Panc1 (cell line): ENCODE measurements at regions not wholly inside any gene's neighbourhood (a gene's known extent, or its start where the extent isn't known, plus 50 kb on each side); places are given as distances from the start of the nearest gene placed in this dataset.

Source experiments
- ATAC-seq: fragments of 200-7000 bp; cut with Tn5 transposase; 2 replicates; pipeline ENCODE4 v1.9.1; 2020; ENCODE audit warnings: mild to moderate bottlenecking, moderate library complexity
- BruUV-seq: library from RNA; stranded (reverse); fragments of 400-500 nt; replicated peaks from 2 replicates; lab custom pipeline; 2021; lab: Mats Ljungman, UMichigan
- CTCF ChIA-PET: fragments of 300-600 bp; sonication (Branson Sonifier 250); formaldehyde crosslinking; loops from one replicate; lab custom pipeline; 2022; ENCODE audit warnings: antibody characterized with exemption; lab: Charles Lee
- POLR2A ChIA-PET: fragments of 300-600 bp; sonication (Branson Sonifier 250); formaldehyde crosslinking; loops from one replicate; lab custom pipeline; 2022; ENCODE audit warnings: antibody characterized with exemption; lab: Charles Lee
- DNase-seq: peaks from one replicate; pipeline ENCODE4 v3.0.0-alpha.2; 2010; ENCODE audit warnings: low read depth, low spot score
- H3K27ac ChIP-seq: 2 replicates; pipeline ENCODE4 v1.5.1; 2011; ENCODE audit warnings: mild to moderate bottlenecking, low read length, inconsistent platforms
- H3K27me3 ChIP-seq: fragments of 200-500 bp; sonication (Bioruptor generic); 2 replicates; pipeline ENCODE4 v1.6.0; 2014; ENCODE audit warnings: low read length, inconsistent platforms; ENCODE audit not compliant: control insufficient read depth, insufficient read depth
- H3K36me3 ChIP-seq: fragments of 200-500 bp; sonication (Bioruptor generic); 2 replicates; pipeline ENCODE4 v1.5.1; 2014; ENCODE audit warnings: inconsistent platforms, mild to moderate bottlenecking, low read length, moderate library complexity; ENCODE audit not compliant: control insufficient read depth, insufficient read depth
- H3K4me1 ChIP-seq: 2 replicates; pipeline ENCODE4 v1.5.1; 2011; ENCODE audit warnings: inconsistent platforms, mild to moderate bottlenecking, low read length, moderate library complexity; ENCODE audit not compliant: control insufficient read depth, insufficient read depth
- H3K4me3 ChIP-seq, 2 experiments: 2 replicates each; pipeline ENCODE4 v1.5.1; 2011 to 2012; ENCODE audit warnings: low read depth in 2 of 2, low read length in 2 of 2, mild to moderate bottlenecking in 2 of 2, inconsistent platforms in 1 of 2, moderate library complexity in 1 of 2
- H3K9me3 ChIP-seq: fragments of 200-500 bp; sonication (Bioruptor generic); 2 replicates; pipeline ENCODE4 v1.5.1; 2014; ENCODE audit warnings: low read depth, mild to moderate bottlenecking, inconsistent platforms, low read length, moderate library complexity; ENCODE audit not compliant: control insufficient read depth, insufficient read depth
- POLR2AphosphoS5 ChIP-seq: IDR thresholded peaks from 2 replicates; pipeline ENCODE4 v1.6.1; 2012; ENCODE audit warnings: mild to moderate bottlenecking, low read depth, low read length, moderate library complexity
- SIN3A ChIP-seq: IDR thresholded peaks from 2 replicates; pipeline ENCODE4 v1.6.1; 2012; ENCODE audit warnings: low read depth, mild to moderate bottlenecking, low read length, moderate library complexity, borderline replicate concordance; ENCODE audit not compliant: insufficient read depth
- TCF7L2 ChIP-seq: IDR thresholded peaks from 2 replicates; pipeline ENCODE4 v1.6.1; 2011; ENCODE audit warnings: mild to moderate bottlenecking, low read depth, low read length, inconsistent platforms
- in situ Hi-C: cut with HindIII; loops from 2 replicates; pipeline ENCODE4 v1.10.0; 2016; ENCODE audit warnings: low sequenced_read_pairs, low pct_unique_long_range_greater_than_20kb
- intact Hi-C: fragments of 100-400 bp; cut with micrococcal nuclease; formaldehyde crosslinking; loops from one replicate; pipeline ENCODE4 v1.10.0; 2022; ENCODE audit not compliant: unreplicated experiment
- TF ChIP-seq, protein P1 (sequence below): fragments of 450-650 bp; IDR thresholded peaks from 2 replicates; pipeline ENCODE4 v1.5.1; 2017; ENCODE audit warnings: mild to moderate bottlenecking
- TF ChIP-seq, protein P2 (sequence below), 2 experiments: IDR thresholded peaks; 2 replicates each; pipeline ENCODE4 v1.6.1; 2011 to 2012; ENCODE audit warnings: low read depth in 2 of 2, control low read depth in 1 of 2, low read length in 1 of 2, mild to moderate bottlenecking in 1 of 2, moderate library complexity in 1 of 2; ENCODE audit not compliant: insufficient read depth in 1 of 2

DNA sequence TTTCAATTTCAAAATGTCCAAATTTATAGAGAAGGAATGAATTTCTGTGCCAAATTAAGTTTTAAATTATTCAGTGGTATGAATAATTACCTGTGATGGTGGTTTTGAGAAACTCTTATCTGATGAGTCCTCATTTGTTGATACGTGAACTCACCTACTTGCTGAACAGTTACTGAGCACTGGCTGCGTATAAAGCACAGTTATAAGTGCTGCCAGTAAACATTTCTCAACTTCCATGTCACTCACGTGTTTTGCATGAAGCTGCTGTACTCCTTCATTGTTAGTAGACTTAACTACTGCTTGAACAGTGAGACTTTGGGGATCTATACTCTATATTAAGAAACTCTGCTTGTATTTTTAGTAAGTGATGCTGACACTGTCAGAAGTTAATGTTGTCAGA is 269.1 kb upstream of the FZD8 start:
- DNase-seq (no peak), ATAC-seq (no peak)
- ChIA-PET CTCF (no interaction called here), POLR2A (no interaction called here)
- Histone ChIP-seq H3K4me1 (no peaks in the 10 kb centered on the region), H3K9me3 (no peaks in the 10 kb centered on the region), H3K27me3 (no peaks in the 10 kb centered on the region), H3K36me3 (no peaks in the 10 kb centered on the region), H3K27ac (no peak overlapping the region), H3K4me3 (no peak overlapping the region)
- TF ChIP-seq, protein P1, sequence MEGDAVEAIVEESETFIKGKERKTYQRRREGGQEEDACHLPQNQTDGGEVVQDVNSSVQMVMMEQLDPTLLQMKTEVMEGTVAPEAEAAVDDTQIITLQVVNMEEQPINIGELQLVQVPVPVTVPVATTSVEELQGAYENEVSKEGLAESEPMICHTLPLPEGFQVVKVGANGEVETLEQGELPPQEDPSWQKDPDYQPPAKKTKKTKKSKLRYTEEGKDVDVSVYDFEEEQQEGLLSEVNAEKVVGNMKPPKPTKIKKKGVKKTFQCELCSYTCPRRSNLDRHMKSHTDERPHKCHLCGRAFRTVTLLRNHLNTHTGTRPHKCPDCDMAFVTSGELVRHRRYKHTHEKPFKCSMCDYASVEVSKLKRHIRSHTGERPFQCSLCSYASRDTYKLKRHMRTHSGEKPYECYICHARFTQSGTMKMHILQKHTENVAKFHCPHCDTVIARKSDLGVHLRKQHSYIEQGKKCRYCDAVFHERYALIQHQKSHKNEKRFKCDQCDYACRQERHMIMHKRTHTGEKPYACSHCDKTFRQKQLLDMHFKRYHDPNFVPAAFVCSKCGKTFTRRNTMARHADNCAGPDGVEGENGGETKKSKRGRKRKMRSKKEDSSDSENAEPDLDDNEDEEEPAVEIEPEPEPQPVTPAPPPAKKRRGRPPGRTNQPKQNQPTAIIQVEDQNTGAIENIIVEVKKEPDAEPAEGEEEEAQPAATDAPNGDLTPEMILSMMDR: no peak
- TF ChIP-seq TCF7L2 (no peak), SIN3A (no peak), POLR2AphosphoS5 (no peak)
- TF ChIP-seq, protein P2, sequence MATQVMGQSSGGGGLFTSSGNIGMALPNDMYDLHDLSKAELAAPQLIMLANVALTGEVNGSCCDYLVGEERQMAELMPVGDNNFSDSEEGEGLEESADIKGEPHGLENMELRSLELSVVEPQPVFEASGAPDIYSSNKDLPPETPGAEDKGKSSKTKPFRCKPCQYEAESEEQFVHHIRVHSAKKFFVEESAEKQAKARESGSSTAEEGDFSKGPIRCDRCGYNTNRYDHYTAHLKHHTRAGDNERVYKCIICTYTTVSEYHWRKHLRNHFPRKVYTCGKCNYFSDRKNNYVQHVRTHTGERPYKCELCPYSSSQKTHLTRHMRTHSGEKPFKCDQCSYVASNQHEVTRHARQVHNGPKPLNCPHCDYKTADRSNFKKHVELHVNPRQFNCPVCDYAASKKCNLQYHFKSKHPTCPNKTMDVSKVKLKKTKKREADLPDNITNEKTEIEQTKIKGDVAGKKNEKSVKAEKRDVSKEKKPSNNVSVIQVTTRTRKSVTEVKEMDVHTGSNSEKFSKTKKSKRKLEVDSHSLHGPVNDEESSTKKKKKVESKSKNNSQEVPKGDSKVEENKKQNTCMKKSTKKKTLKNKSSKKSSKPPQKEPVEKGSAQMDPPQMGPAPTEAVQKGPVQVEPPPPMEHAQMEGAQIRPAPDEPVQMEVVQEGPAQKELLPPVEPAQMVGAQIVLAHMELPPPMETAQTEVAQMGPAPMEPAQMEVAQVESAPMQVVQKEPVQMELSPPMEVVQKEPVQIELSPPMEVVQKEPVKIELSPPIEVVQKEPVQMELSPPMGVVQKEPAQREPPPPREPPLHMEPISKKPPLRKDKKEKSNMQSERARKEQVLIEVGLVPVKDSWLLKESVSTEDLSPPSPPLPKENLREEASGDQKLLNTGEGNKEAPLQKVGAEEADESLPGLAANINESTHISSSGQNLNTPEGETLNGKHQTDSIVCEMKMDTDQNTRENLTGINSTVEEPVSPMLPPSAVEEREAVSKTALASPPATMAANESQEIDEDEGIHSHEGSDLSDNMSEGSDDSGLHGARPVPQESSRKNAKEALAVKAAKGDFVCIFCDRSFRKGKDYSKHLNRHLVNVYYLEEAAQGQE (IDR thresholded peaks at IDR 0.05; ENCODE audit: insufficient read depth in 1 of 2, low read depth in 2 of 2, low read length in 1 of 2): no peak
- no TSS peak for BruUV-seq
- intact Hi-C loops (no loop called here), in situ Hi-C loops (no loop called here)

DNA sequence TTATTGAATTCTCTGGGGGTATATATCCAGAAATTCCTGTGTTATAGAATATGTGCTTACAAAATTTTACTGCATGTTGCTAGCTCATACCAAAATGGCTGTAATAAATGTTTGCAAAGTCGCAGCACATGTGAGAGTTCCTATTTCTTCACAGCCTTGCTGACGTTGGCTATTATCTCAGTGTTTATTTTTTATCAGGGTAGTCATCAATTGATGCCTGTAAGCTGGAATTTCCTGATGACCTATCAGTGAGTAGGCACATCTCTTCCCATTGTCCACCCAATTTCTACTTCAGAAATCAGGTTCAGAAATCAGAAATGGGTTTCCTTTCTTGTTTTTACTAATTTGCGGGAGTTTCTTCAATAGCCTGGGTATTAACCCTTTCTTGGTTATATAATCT is 268.1 kb upstream of the FZD8 start:
- in situ Hi-C loops (no loop called here), intact Hi-C loops (no loop called here)
- BruUV-seq: no TSS peak
- no peak overlapping the region for H3K4me3 ChIP-seq
- DNase-seq: no peak
- CTCF ChIA-PET: no interaction called here
- no peak overlapping the region for H3K27ac ChIP-seq
- no peaks in the 10 kb centered on the region for H3K9me3 ChIP-seq
- TF ChIP-seq, protein P2 (IDR thresholded peaks at IDR 0.05; ENCODE audit: insufficient read depth in 1 of 2, low read depth in 2 of 2, low read length in 1 of 2): no peak
- TF ChIP-seq TCF7L2: no peak
- POLR2A ChIA-PET: no interaction called here
- no peaks in the 10 kb centered on the region for H3K36me3 ChIP-seq
- no peaks in the 10 kb centered on the region for H3K27me3 ChIP-seq
- ATAC-seq: no peak
- no peaks in the 10 kb centered on the region for H3K4me1 ChIP-seq
